Lung (tissue), 11 donors: ENCODE measurements at regions not wholly inside any gene's neighbourhood (a gene's known extent, or its start where the extent isn't known, plus 50 kb on each side); places are given as distances from the start of the nearest gene placed in this dataset.
"Not testable (repeated sequence)": the region's sequence is repeated elsewhere in the genome, so short reads cannot be mapped to it uniquely, and the experiment has no call there.

Source experiments
- ATAC-seq: fragments of 200-7000 bp; cut with Tn5 transposase; one replicate; pipeline ENCODE4 v1.9.1; 2020; ENCODE audit warnings: moderate number of reproducible peaks; ENCODE audit not compliant: insufficient read depth, low FRiP score
- DNase-seq, 3 donors: peaks; one replicate each; pipeline ENCODE4 v3.0.0-alpha.2; 2013 to 2017
- H3K27ac ChIP-seq, 2 donors: one replicate each; pipeline ENCODE4 v1.5.1; 2013; ENCODE audit warnings: mild to moderate bottlenecking in 2 of 2, moderate library complexity in 2 of 2, control low read depth in 1 of 2, inconsistent platforms in 1 of 2, low read depth in 1 of 2, low read length in 1 of 2
- H3K27me3 ChIP-seq, 3 donors: one replicate each; pipeline ENCODE4 v1.5.1; 2013; ENCODE audit warnings: low read length in 2 of 3; ENCODE audit not compliant: control insufficient read depth in 3 of 3, insufficient read depth in 3 of 3
- H3K36me3 ChIP-seq, 4 donors: one replicate each; pipeline ENCODE4 v1.5.1; 2013; ENCODE audit warnings: low read length in 4 of 4, mild to moderate bottlenecking in 1 of 4, moderate library complexity in 1 of 4; ENCODE audit not compliant: control insufficient read depth in 4 of 4, insufficient read depth in 4 of 4
- H3K4me1 ChIP-seq, 5 donors: one replicate each; pipeline ENCODE4 v1.5.1; 2013; ENCODE audit warnings: low read length in 5 of 5, mild to moderate bottlenecking in 2 of 5, moderate library complexity in 1 of 5; ENCODE audit not compliant: control insufficient read depth in 5 of 5, insufficient read depth in 5 of 5
- H3K4me3 ChIP-seq: one replicate; pipeline ENCODE4 v1.5.1; 2013; ENCODE audit warnings: mild to moderate bottlenecking, control low read depth, moderate library complexity
- H3K9ac ChIP-seq, 2 donors: one replicate each; pipeline ENCODE4 v1.5.1; 2013; ENCODE audit warnings: low read length in 2 of 2, control low read depth in 1 of 2; ENCODE audit not compliant: insufficient read depth in 1 of 2
- H3K9me3 ChIP-seq, 4 donors: one replicate each; pipeline ENCODE4 v1.5.1; 2013; ENCODE audit warnings: low read length in 3 of 4, mild to moderate bottlenecking in 1 of 4, moderate library complexity in 1 of 4; ENCODE audit not compliant: control insufficient read depth in 4 of 4, insufficient read depth in 3 of 4
- WGBS, 2 donors: extraction: QIAGEN DNeasy Blood & Tissue Kit; methylation state at CpG; one replicate each; pipeline ENCODE4 v1.1.7; 2013; 5-methylcytosine and 5-hydroxymethylcytosine counted together
- TF ChIP-seq, protein P1 (sequence below): IDR thresholded peaks from 2 replicates; pipeline ENCODE4 v1.5.1; 2012; ENCODE audit warnings: mild to moderate bottlenecking; ENCODE audit errors: control extremely low read depth, extremely low read depth
- donor health status: control.
- donor health status: control.
- donor health status: Bipolar disorder and iron deficiency.
- donor health status: healthy.
- donor health status: DM: yes; HTN: yes; CAD: no.

DNA sequence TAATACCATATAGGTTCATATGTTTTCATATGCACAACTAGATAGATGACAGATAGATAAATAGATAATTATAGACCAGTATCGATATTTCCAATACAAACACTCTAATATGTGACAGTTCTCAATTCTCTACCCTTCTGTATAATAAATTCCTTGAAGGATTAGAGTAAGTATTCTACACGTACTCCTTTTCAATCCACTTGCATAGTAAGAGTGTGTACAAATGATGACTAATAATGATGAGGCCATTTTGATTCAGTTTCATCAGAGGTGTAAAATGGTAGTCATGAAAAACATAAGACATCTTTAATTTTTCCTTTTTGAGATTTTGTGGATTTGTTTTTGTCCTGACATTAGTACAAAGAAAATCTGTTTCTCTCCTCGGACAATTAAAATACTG lies 188.3 kb upstream of the WSB1 start:
- no peak for DNase-seq
- Histone ChIP-seq H3K27me3 (no peaks in the 10 kb centered on the region), H3K4me3 (no peak overlapping the region), H3K36me3 (no peaks in the 10 kb centered on the region), H3K27ac (no peak overlapping the region), H3K9me3 (no peaks in the 10 kb centered on the region), H3K9ac (no peak overlapping the region), H3K4me1 (no peaks in the 10 kb centered on the region)
- no peak for ATAC-seq
- WGBS, 2 donors: 67 to 74% methylated on average over 3 of the region's 3 CpGs
- TF ChIP-seq, protein P1, sequence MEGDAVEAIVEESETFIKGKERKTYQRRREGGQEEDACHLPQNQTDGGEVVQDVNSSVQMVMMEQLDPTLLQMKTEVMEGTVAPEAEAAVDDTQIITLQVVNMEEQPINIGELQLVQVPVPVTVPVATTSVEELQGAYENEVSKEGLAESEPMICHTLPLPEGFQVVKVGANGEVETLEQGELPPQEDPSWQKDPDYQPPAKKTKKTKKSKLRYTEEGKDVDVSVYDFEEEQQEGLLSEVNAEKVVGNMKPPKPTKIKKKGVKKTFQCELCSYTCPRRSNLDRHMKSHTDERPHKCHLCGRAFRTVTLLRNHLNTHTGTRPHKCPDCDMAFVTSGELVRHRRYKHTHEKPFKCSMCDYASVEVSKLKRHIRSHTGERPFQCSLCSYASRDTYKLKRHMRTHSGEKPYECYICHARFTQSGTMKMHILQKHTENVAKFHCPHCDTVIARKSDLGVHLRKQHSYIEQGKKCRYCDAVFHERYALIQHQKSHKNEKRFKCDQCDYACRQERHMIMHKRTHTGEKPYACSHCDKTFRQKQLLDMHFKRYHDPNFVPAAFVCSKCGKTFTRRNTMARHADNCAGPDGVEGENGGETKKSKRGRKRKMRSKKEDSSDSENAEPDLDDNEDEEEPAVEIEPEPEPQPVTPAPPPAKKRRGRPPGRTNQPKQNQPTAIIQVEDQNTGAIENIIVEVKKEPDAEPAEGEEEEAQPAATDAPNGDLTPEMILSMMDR: no peak

DNA sequence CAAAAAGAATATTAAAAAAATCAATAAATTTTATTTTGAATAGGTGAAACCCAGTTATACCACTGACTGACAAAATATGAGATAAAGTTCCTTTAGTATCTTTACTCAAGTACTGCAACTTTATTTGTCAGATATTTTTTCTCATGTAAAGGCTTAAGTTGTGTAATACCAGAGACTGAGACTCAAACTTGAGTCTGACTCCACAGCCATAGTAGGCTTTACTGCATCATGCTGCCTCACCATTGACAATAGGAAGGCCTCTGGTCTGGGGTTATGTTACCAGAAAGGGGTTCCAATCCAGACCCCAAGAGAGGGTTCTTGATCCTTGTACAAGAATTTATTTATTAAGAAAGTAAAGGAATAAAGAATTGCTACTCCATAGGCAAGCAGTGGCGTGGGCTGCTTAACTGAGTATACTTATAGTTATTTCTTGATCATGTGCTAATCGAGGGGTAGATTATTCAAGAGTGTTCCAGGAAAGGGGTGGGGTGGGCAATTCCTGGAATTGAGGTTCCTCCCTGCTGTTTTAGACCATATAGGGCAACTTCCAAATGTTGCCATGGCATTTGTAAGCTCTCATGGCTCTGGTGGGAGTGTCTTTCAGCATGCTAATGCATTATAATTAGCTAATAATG lies 187.4 kb upstream of the WSB1 start:
- Histone ChIP-seq H3K4me1 (no peaks in the 10 kb centered on the region), H3K9me3 (no peaks in the 10 kb centered on the region)
- WGBS, 2 donors: 52 to 54% methylated on average over 2 of the region's 2 CpGs

DNA sequence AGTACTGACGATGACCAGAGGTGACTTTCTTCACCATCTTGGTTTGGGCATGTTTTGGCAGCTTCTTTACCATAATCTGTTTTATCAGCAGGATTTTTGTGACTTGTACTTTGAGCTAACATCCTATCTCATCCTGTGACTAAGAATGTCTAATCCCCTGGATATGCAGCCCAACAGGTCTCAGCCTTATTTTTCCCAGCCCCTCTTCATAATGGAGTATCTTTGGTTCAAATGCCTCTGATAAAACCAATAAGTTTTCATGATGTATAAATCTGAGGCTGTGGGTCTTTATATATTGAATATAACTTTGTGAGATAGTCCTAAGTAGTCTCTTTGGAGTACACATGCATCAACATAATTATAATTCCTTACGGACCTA lies 186.9 kb upstream of the WSB1 start:
- no peak overlapping the region for H3K9ac ChIP-seq
- DNase-seq (no peak), ATAC-seq (no peak)
- TF ChIP-seq, protein P1: no peak
- no peaks in the 10 kb centered on the region for H3K27me3 ChIP-seq
- no peaks in the 10 kb centered on the region for H3K4me1 ChIP-seq
- no peak overlapping the region for H3K4me3 ChIP-seq
- H3K36me3 ChIP-seq: no peaks in the 10 kb centered on the region
- WGBS, 2 donors: 58 to 72% methylated on average over 2 of the region's 2 CpGs
- no peaks in the 10 kb centered on the region for H3K9me3 ChIP-seq
- H3K27ac ChIP-seq: no peak overlapping the region

More for the DNA sequence above, 187.4 kb upstream of the WSB1 start:
- Histone ChIP-seq H3K9ac (no peak overlapping the region), H3K27ac (no peak overlapping the region), H3K27me3 (no peaks in the 10 kb centered on the region), H3K4me3 (no peak overlapping the region), H3K36me3 (no peaks in the 10 kb centered on the region)
- no peak for DNase-seq
- TF ChIP-seq, protein P1: no peak
- no peak for ATAC-seq

DNA sequence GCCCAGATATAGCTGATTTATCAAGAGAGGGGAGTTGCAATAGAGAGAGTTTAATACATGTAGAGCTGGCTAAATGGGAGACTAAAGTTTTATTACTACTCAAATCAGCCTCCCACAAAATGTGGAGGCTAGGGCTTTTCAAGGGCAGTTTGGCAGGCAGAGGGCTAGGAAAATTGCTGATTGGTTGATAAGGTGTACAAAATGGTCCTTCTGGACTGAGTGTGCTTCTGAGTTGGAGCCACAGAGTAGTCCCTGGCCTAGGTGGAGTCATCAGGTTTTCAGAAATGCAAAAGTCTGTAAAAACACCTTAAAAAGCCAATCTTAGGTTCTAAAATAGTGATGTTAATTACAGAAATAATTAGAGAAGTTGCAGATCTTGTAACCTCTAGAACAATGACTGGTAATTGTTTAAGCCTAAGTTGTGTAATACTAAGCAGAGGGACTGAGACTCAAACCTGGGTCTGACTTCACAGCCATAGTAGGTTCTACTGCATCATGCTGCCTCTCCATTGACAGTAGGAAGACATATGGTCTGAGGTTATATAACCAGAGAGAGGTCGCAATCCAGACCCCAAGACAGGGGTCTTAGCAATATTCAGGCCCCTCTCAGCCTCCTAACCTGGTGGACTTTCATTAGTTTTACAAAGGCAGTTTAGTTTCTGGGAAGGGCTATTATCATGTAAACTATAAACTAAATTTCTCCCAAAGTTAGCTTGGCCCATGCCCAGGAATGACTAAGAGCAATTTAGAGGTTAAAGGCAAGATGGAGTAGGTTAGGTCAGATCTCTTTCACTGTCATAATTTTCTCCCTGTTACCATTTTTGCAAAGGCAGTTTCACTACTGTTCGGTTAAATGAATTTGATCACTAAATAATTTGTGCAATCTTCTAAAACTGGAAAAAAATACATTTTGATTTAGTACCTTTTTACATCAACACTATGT lies 186.3 kb upstream of the WSB1 start:
- not testable (repeated sequence) for H3K9ac ChIP-seq, H3K4me3 ChIP-seq, H3K9me3 ChIP-seq, H3K4me1 ChIP-seq, H3K27me3 ChIP-seq, ATAC-seq, H3K36me3 ChIP-seq, H3K27ac ChIP-seq, DNase-seq
- 56 to 58% methylated on average over 2 of the region's 2 CpGs for WGBS, 2 donors
